Esophagus muscularis mucosa (tissue), 4 donors: ENCODE measurements at regions not wholly inside any gene's neighbourhood (a gene's known extent, or its start where the extent isn't known, plus 50 kb on each side); places are given as distances from the start of the nearest gene placed in this dataset.

Source experiments
- DNase-seq: peaks from one replicate; pipeline ENCODE4 v3.0.0-alpha.2; 2017; ENCODE audit errors: extremely low spot score
- H3K27ac ChIP-seq, 4 donors: fragments of 200-600 bp; sonication (generic); replicated peaks in 1 of 4; 1 replicate in 3 of 4; 2 replicates in 1 of 4; pipeline ENCODE4 v1.5.1; 2016 to 2019; ENCODE audit warnings: mild to moderate bottlenecking in 1 of 4
- H3K27me3 ChIP-seq, 4 donors: fragments of 200-600 bp; sonication (generic); one replicate each; pipeline versions ENCODE4 v1.5.1 to v1.6.0; 2016 to 2019
- H3K36me3 ChIP-seq, 4 donors: fragments of 200-600 bp; sonication (generic); one replicate each; pipeline ENCODE4 v1.5.1; 2016 to 2019
- H3K4me1 ChIP-seq, 4 donors: fragments of 200-600 bp; sonication (generic); one replicate each; pipeline ENCODE4 v1.5.1; 2016 to 2019
- H3K4me3 ChIP-seq, 4 donors: fragments of 200-600 bp; sonication (generic); 1 replicate in 2 of 4; 2 replicates in 2 of 4; pipeline ENCODE4 v1.5.1; 2016 to 2019; ENCODE audit warnings: mild to moderate bottlenecking in 4 of 4, moderate library complexity in 1 of 4
- H3K9me3 ChIP-seq, 4 donors: fragments of 200-600 bp; sonication (generic); 1 replicate in 3 of 4; 2 replicates in 1 of 4; pipeline ENCODE4 v1.5.1; 2016 to 2019
- EP300 ChIP-seq: sonication (generic); formaldehyde crosslinking; IDR thresholded peaks from one replicate; pipeline ENCODE4 v1.6.1; 2017; ENCODE audit warnings: antibody characterized with exemption
- POLR2A ChIP-seq: fragments of 450-650 bp; IDR thresholded peaks from one replicate; pipeline ENCODE4 v1.6.1; 2017; ENCODE audit warnings: antibody characterized with exemption, moderate library complexity, mild to moderate bottlenecking, low read depth
- POLR2AphosphoS5 ChIP-seq, 2 donors: sonication (generic); formaldehyde crosslinking; IDR thresholded peaks; one replicate each; pipeline ENCODE4 v1.6.1; 2017; ENCODE audit warnings: antibody characterized with exemption in 2 of 2
- WGBS: methylation state at CpG from one replicate; pipeline ENCODE4 v1.1.5; 2018; 5-methylcytosine and 5-hydroxymethylcytosine counted together
- intact Hi-C: fragments of 100-400 bp; cut with DNase I; formaldehyde crosslinking; loops from one replicate; pipeline ENCODE4 v1.15.1; 2023
- TF ChIP-seq, protein P1 (sequence below), 3 experiments: fragments of 200-600 bp in 2 of 3; fragments of 450-650 bp in 1 of 3; sonication (generic) in 2 of 3; IDR thresholded peaks; one replicate each; pipeline ENCODE4 v1.5.1; 2017 to 2019; ENCODE audit warnings: antibody characterized with exemption in 3 of 3, mild to moderate bottlenecking in 2 of 3, moderate library complexity in 1 of 3

DNA sequence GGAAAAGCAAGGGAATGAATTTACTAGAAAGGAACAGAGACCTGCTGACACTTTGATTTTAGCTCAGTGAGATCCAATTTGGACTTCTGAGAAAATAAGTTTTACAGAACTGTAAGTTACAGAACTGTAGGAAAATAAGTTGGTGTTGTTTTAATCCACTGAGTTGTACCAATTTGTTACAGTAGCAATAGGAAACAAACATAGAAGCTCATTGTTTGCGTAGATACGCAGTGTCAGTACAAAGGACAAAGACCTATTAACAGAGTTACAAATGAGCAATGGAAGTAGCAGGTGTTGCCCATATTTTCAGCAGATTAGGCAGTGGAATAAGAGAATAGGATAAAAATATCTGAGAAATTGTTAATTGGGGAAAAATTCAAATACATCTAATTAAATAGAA is 385.8 kb upstream of the CNTN6 start:
- TF ChIP-seq, protein P1, sequence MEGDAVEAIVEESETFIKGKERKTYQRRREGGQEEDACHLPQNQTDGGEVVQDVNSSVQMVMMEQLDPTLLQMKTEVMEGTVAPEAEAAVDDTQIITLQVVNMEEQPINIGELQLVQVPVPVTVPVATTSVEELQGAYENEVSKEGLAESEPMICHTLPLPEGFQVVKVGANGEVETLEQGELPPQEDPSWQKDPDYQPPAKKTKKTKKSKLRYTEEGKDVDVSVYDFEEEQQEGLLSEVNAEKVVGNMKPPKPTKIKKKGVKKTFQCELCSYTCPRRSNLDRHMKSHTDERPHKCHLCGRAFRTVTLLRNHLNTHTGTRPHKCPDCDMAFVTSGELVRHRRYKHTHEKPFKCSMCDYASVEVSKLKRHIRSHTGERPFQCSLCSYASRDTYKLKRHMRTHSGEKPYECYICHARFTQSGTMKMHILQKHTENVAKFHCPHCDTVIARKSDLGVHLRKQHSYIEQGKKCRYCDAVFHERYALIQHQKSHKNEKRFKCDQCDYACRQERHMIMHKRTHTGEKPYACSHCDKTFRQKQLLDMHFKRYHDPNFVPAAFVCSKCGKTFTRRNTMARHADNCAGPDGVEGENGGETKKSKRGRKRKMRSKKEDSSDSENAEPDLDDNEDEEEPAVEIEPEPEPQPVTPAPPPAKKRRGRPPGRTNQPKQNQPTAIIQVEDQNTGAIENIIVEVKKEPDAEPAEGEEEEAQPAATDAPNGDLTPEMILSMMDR (IDR thresholded peaks at IDR 0.05): no peak
- no peak for TF ChIP-seq POLR2A
- TF ChIP-seq EP300: no peak
- TF ChIP-seq POLR2AphosphoS5 (IDR thresholded peaks at IDR 0.05): no peak
- Histone ChIP-seq H3K4me3 (no peak overlapping the region), H3K4me1 (no peaks in the 10 kb centered on the region), H3K27me3 (no peaks in the 10 kb centered on the region), H3K27ac (no peak overlapping the region), H3K9me3 (no peaks in the 10 kb centered on the region), H3K36me3 (no peaks in the 10 kb centered on the region)
- DNase-seq: no peak
- intact Hi-C loops: no loop called here
- WGBS: 35% methylated on average over 2 of the region's 2 CpGs

GRCh38 chr3:713006-713621 is 379.7 kb upstream of the CNTN6 start:
- no peak overlapping the region for H3K4me3 ChIP-seq
- 71% methylated on average over 5 of the region's 5 CpGs for WGBS
- H3K36me3 ChIP-seq: no peaks in the 10 kb centered on the region
- no peak for DNase-seq
- intact Hi-C loops: no loop called here
- H3K9me3 ChIP-seq: no peaks in the 10 kb centered on the region
- H3K27me3 ChIP-seq: no peaks in the 10 kb centered on the region
- no peaks in the 10 kb centered on the region for H3K4me1 ChIP-seq
- H3K27ac ChIP-seq: no peak overlapping the region
- TF ChIP-seq, protein P1 (IDR thresholded peaks at IDR 0.05): no peak
- no peak for TF ChIP-seq POLR2AphosphoS5 (IDR thresholded peaks at IDR 0.05)
- TF ChIP-seq EP300: no peak
- TF ChIP-seq POLR2A: no peak

DNA sequence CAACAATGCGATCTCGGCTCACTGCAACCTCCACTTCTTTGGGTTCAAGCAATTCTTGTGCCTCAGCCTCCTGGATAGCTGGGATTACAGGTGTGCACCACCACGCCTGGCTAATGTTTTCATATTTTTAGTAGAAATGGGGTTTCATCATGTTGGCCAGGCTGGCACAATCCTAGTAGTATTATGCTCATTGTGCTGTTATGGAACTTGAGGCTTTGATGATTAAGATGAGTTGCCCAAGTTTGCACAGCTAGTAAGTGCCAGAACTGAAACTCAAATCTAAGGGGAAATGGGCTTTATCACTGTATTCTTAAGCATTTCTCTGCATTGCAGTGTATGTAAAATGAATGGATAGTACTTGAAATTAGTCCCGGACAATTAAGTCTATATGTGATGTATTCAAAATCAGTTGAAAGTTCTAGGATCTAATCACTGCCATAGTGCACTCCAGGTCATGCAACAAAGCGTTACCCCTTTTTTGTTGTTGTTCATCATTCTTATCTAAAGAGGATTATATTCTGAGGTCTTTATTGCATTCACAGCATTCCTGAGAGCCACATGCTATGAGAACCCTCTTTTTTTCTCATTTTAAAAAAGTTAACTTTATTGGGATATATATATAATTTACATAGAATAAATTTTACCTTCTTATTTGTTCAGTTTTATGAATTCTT is 378.7 kb upstream of the CNTN6 start:
- Histone ChIP-seq H3K4me3 (no peak overlapping the region), H3K36me3 (no peaks in the 10 kb centered on the region), H3K27ac (no peak overlapping the region), H3K27me3 (no peaks in the 10 kb centered on the region), H3K9me3 (no peaks in the 10 kb centered on the region), H3K4me1 (no peaks in the 10 kb centered on the region)
- DNase-seq: no peak
- WGBS: 83% methylated on average over 5 of the region's 5 CpGs
- intact Hi-C loops: no loop called here
- TF ChIP-seq EP300 (no peak), POLR2A (no peak), POLR2AphosphoS5 (IDR thresholded peaks at IDR 0.05) (no peak)
- TF ChIP-seq, protein P1 (IDR thresholded peaks at IDR 0.05): no peak

GRCh38 chr3:721086-721485 is 371.7 kb upstream of the CNTN6 start:
- intact Hi-C loops: no loop called here
- Histone ChIP-seq H3K4me3 (no peak overlapping the region), H3K9me3 (no peaks in the 10 kb centered on the region), H3K27ac (no peak overlapping the region), H3K4me1 (no peaks in the 10 kb centered on the region), H3K36me3 (no peaks in the 10 kb centered on the region), H3K27me3 (no peaks in the 10 kb centered on the region)
- no peak for DNase-seq
- 77% methylated on average over 1 of the region's 1 CpG for WGBS
- TF ChIP-seq EP300 (no peak), POLR2AphosphoS5 (IDR thresholded peaks at IDR 0.05) (no peak), POLR2A (no peak)
- TF ChIP-seq, protein P1 (IDR thresholded peaks at IDR 0.05): no peak
